ENCODE measurements at regions not wholly inside any gene's neighbourhood (a gene's known extent, or its start where the extent isn't known, plus 50 kb on each side); places are given as distances from the start of the nearest gene placed in this dataset.

- TF ChIP-seq CTCF (IDR thresholded peaks at IDR 0.05; ENCODE audit: borderline replicate concordance, extremely low read depth, low read length, poor library complexity, severe bottlenecking) (no peak), EZH2 (IDR thresholded peaks at IDR 0.05; ENCODE audit: borderline replicate concordance, low read depth, low read length, severe bottlenecking) (no peak)
Measured at GRCh38 chr3:197356275-197356674, 57.9 kb upstream of the DLG1 start.

All from DND-41 (cell line).